Ovary (tissue), 3 donors: ENCODE measurements at regions not wholly inside any gene's neighbourhood (a gene's known extent, or its start where the extent isn't known, plus 50 kb on each side); places are given as distances from the start of the nearest gene placed in this dataset.

Experiments used
- CTCF ChIP-seq, 3 donors: fragments of 450-650 bp in 2 of 3; fragments of 200-600 bp in 1 of 3; IDR thresholded peaks; one replicate each; pipeline versions ENCODE4 v1.5.1 to v1.8.0; 2016 to 2022; ENCODE audit warnings: antibody characterized with exemption in 3 of 3, mild to moderate bottlenecking in 1 of 3
- EP300 ChIP-seq: sonication (generic); formaldehyde crosslinking; IDR thresholded peaks from one replicate; pipeline ENCODE4 v1.6.1; 2017; ENCODE audit warnings: antibody characterized with exemption
- POLR2A ChIP-seq: fragments of 450-650 bp; IDR thresholded peaks from one replicate; pipeline ENCODE4 v1.6.1; 2017; ENCODE audit warnings: antibody characterized with exemption, mild to moderate bottlenecking, moderate library complexity
- donor health status: DM: no; HTN: no; CAD: no.

GRCh38 chr2:239566995-239567568, 166.3 kb upstream of the HDAC4 start:
- TF ChIP-seq POLR2A = no peak
- TF ChIP-seq CTCF (IDR thresholded peaks at IDR 0.05) = no peak
- no peak for TF ChIP-seq EP300
